Thoracic aorta (tissue), 2 donors: ENCODE measurements at regions not wholly inside any gene's neighbourhood (a gene's known extent, or its start where the extent isn't known, plus 50 kb on each side); places are given as distances from the start of the nearest gene placed in this dataset.

Experiments
- ATAC-seq: fragments of 150-250 bp; one replicate; pipeline ENCODE4 v1.8.0; 2017; ENCODE audit warnings: low read depth; ENCODE audit not compliant: insufficient number of reproducible peaks, low FRiP score
- DNase-seq: peaks from one replicate; pipeline ENCODE4 v3.0.0-alpha.2; 2020; ENCODE audit warnings: low spot score
- H3K27ac ChIP-seq, 2 donors: fragments of 200-600 bp; sonication (generic); 1 replicate in 1 of 2; 2 replicates in 1 of 2; pipeline ENCODE4 v1.5.1; 2016; ENCODE audit warnings: mild to moderate bottlenecking in 2 of 2, moderate library complexity in 2 of 2
- H3K27me3 ChIP-seq: fragments of 200-600 bp; sonication (generic); replicated peaks from 2 replicates; pipeline ENCODE4 v1.6.0; 2016; ENCODE audit warnings: mild to moderate bottlenecking; ENCODE audit not compliant: insufficient read depth
- H3K36me3 ChIP-seq: fragments of 200-600 bp; sonication (generic); one replicate; pipeline ENCODE4 v1.5.1; 2016
- H3K4me1 ChIP-seq, 2 donors: fragments of 200-600 bp; sonication (generic); 1 replicate in 1 of 2; 2 replicates in 1 of 2; pipeline versions ENCODE4 v1.5.1 to v1.6.0; 2016; ENCODE audit warnings: low read depth in 2 of 2, mild to moderate bottlenecking in 1 of 2; ENCODE audit not compliant: control insufficient read depth in 1 of 2
- H3K4me3 ChIP-seq: fragments of 200-600 bp; sonication (generic); 2 replicates; pipeline ENCODE4 v1.5.1; 2016; ENCODE audit warnings: mild to moderate bottlenecking
- H3K9me3 ChIP-seq: fragments of 200-600 bp; sonication (generic); 2 replicates; pipeline ENCODE4 v1.5.1; 2016
- CTCF ChIP-seq: fragments of 200-600 bp; sonication (generic); IDR thresholded peaks from one replicate; pipeline ENCODE4 v1.5.1; 2019; ENCODE audit warnings: antibody characterized with exemption

- Histone ChIP-seq H3K9me3 (no peaks in the 10 kb centered on the region), H3K27me3 (no peaks in the 10 kb centered on the region), H3K4me3 (peak overlapping the region; percentile 27), H3K36me3 (no peaks in the 10 kb centered on the region), H3K4me1 (peaks cover 38 to 52% of the 10 kb centered on the region in 2 donors), H3K27ac (peak overlapping the region; percentile 3 to 50)
- DNase-seq (peak; percentile 30), ATAC-seq (peak; percentile 71)
- TF ChIP-seq CTCF = no peak
Observed at GRCh38 chr5:53362521-53362941, 117.9 kb upstream of the FST start.

- no peak for ATAC-seq
Observed at GRCh38 chr5:53364061-53364460, 116.4 kb upstream of the FST start.

DNA sequence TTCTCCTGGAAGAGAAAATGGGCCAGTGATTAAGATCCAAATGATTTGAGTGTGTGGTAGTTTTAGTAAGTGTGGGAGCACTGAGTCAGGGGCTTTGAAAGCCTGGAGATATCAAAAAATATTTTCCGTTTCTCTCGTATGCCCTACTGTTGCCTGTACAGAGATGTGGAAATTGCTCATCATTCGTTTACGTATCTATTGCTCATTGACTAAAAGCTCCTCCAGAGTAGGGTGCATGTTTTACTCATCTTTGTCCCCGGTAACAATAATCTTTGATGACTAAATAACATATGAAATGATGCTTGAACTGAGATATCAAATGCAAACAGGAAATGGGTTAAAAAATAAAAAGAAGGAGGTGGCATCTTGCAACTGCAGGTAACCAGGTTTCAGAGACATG is 114.2 kb upstream of the FST start:
- Histone ChIP-seq H3K4me3 (no peak overlapping the region), H3K9me3 (no peaks in the 10 kb centered on the region), H3K27me3 (no peaks in the 10 kb centered on the region), H3K27ac (no peak overlapping the region), H3K4me1 (peaks cover 14 to 24% of the 10 kb centered on the region in 2 donors), H3K36me3 (no peaks in the 10 kb centered on the region)
- ATAC-seq (no peak), DNase-seq (no peak)
- TF ChIP-seq CTCF = no peak

More at GRCh38 chr5:53364061-53364460, 116.4 kb upstream of the FST start:
- Histone ChIP-seq H3K27me3 (no peaks in the 10 kb centered on the region), H3K9me3 (no peaks in the 10 kb centered on the region), H3K4me3 (no peak overlapping the region), H3K36me3 (no peaks in the 10 kb centered on the region), H3K4me1 (peaks cover 36 to 46% of the 10 kb centered on the region in 2 donors), H3K27ac (peak overlapping the region in 1 of 2 donors; percentile 13)
- DNase-seq = no peak
- no peak for TF ChIP-seq CTCF

GRCh38 chr5:53367727-53368126 is 112.7 kb upstream of the FST start:
- TF ChIP-seq CTCF = no peak
- Histone ChIP-seq H3K27ac (no peak overlapping the region), H3K36me3 (no peaks in the 10 kb centered on the region), H3K9me3 (no peaks in the 10 kb centered on the region), H3K4me1 (peaks cover 4 to 11% of the 10 kb centered on the region in 2 donors), H3K4me3 (no peak overlapping the region), H3K27me3 (no peaks in the 10 kb centered on the region)
- DNase-seq (no peak), ATAC-seq (no peak)

- no peaks in the 10 kb centered on the region for H3K36me3 ChIP-seq
- peaks cover 0 to 5% of the 10 kb centered on the region in 2 donors for H3K4me1 ChIP-seq
- H3K27ac ChIP-seq = no peak overlapping the region
- ATAC-seq (no peak), DNase-seq (no peak)
- no peak overlapping the region for H3K4me3 ChIP-seq
- no peaks in the 10 kb centered on the region for H3K27me3 ChIP-seq
- H3K9me3 ChIP-seq = no peaks in the 10 kb centered on the region
- no peak for TF ChIP-seq CTCF
Observed at GRCh38 chr5:53368516-53368915, 111.9 kb upstream of the FST start.
